GM04504 (cell line): ENCODE measurements at regions not wholly inside any gene's neighbourhood (a gene's known extent, or its start where the extent isn't known, plus 50 kb on each side); places are given as distances from the start of the nearest gene placed in this dataset.
"Not testable (repeated sequence)": the region's sequence is repeated elsewhere in the genome, so short reads cannot be mapped to it uniquely, and the experiment has no call there.

Experiments
- DNase-seq: peaks from one replicate; pipeline ENCODE4 v3.0.0-alpha.2; 2012; ENCODE audit warnings: low read depth

DNA sequence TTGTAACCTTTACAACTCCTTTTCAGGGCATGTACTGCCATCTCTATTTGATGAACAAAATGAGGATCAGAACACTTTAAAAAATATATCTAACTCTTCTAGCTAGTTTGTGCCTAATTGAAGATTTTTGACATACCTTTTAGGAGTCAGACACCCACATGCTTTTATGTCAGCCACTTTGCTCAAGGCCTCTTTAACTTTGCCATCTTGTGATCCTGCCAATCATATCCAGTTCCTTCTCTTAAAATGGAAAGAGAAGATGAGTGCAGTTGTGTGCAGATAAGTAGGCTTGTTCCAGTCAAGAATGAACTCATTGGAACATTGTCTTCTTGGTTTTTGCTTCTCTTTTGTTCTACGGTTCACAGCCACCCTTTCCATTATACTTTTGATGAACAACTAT is 425.6 kb upstream of the TNC start:
- DNase-seq, result no peak

DNA sequence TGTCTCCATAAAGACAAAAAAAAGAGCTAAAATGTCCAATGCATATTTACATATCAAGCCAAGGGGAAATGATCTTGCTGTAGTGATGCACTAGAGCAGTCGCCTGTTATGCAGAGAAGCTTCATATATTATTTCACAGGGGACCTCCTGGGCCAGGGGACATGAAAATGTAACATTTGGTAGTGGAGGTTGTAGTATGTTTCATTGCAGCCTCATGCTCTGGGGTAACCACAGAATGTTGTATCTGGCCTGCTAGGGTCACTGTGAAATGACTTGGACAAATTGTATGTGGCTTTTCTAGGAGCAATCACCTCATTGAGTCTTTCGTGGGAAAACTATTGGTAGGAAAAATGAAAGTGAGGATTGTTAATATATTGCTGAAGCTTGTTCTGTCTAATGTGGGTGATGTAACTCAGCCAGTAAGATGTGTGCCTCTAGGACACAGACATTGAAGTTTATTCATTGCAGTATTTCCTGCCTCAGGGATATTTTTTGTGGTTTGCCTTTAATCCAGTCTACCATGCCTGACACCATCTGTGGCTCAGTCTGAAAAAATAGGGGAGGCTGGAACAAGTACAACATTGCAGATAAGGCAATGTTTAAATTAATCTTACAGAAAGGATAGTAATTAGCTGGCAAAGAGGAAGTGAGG is 430.8 kb upstream of the TNC start:
- peak; percentile 39 for DNase-seq

- peak; percentile 53 for DNase-seq
Measured at GRCh38 chr9:115551396-115551795, 433.4 kb upstream of the TNC start.

- no peak for DNase-seq
Measured at GRCh38 chr9:115553060-115553773, 435.3 kb upstream of the TNC start.

- DNase-seq, result no peak
Measured at GRCh38 chr9:115556432-115556831, 438.5 kb upstream of the TNC start.

DNA sequence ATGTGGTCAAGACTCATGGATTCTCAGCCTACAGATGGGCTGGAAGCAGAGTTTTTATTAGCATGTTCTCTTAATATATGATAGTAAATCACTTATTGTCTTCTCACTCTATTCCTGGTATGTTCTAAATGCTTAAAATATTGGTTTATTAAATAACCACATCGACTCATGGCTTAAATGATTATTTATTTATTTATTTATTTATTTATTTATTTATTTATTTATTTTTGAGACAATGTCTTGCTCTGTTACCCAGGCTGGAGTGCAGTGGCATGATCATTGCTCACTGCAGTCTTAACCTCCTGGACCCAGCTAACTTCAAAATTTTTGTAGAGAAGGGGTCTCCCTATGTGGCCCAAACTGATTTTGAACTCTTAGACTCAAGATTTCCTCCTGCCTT is 457.2 kb upstream of the TNC start:
- DNase-seq, result no peak

DNA sequence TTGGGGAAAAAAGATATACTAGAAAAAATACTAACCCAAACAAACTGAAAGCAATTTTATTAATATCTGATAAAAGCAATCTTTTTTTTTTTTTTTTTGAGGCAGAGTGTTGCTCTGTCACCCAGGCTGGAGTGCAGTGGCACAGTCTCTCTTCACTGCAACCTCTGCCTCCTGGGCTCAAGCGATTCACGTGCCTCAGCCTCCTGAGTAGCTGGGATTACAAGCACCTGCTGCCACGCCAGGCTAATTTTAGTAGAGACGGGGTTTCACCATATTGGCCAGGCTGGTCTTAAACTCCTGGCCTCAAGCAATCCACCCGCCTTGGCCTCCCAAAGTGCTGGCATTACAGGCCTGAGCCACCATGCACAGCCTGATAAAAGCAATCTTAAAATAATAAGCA is 467.5 kb upstream of the TNC start:
- not testable (repeated sequence) for DNase-seq

DNA sequence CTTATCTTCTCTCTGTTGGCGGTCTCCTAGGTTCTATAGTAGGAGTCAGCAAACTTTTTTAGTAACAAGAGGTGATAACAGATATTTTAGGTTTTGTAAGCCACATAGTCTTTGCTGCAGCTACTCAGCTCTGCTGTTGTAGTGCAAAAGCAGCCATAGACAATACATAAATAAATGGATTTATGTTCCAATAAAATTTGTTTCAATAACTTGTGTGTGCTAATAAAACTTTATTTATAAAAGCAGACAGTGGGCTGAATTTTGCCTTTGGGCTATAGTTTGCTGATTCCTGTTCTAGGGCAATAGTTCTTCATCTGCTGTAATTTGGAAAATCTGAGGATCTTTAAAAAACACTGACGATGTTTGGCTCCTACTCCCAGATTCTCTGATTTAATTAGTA is 469.4 kb upstream of the TNC start:
- no peak for DNase-seq

DNA sequence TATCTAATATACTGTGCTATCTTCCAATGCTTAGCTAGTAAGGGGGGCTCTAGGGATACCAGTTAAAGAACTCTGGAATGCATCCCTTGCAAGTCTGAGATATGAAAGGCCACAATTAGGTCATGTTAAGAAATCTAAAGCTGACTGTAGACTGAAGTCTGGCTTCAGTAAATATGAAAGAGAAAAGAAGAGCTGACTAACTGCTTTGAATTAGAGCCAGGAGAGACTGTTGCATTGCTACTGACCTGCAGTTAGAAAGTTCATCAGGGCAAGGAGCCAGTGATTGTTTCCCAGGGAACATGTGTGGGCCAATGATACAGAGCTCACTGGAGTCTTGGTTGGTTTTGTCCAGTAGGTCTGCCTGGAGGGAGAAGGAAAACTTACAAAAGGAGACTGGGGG is 472.1 kb upstream of the TNC start:
- peak; percentile 95 for DNase-seq

DNA sequence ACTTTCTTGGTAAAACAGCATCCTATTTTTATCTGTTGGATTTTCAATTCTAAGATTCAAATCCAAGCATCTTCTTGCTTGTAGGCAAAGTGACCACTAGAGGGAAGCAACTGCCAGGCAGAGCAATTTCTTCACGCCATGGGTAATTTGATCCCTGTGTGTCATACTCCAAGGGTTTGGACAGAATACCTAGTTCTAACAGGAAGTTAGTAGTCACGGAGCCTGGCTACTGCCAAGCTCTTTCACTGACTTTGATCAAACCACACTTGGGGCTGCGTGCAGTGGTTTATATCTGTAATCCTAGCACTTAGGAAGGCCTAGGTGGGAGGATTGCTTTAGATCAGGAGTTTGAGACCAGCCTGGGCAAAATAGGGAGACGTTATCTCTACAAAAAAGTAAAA is 473.6 kb upstream of the TNC start:
- DNase-seq, result peak; percentile 98

- no peak for DNase-seq
Measured at GRCh38 chr9:115593587-115594091, 475.7 kb upstream of the TNC start.

DNA sequence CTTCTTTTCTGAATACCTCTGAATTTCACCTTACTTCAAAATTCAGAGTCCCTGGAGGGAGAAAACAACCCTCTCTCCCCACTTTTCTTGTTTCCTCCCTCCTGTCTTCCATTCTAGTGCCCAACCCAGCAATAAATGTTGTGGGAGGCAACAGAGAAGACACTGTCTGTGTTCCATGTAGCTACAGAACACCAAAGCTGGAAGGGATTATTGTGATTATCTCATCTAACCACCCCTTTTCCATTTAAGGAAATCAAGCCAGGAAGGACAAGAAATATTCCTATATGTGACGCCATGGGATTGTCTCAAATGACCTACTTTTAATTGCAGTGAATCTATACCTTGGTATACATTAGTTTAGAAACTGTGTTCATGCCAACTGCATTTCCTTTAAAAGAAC is 476.6 kb upstream of the TNC start:
- no peak for DNase-seq

DNA sequence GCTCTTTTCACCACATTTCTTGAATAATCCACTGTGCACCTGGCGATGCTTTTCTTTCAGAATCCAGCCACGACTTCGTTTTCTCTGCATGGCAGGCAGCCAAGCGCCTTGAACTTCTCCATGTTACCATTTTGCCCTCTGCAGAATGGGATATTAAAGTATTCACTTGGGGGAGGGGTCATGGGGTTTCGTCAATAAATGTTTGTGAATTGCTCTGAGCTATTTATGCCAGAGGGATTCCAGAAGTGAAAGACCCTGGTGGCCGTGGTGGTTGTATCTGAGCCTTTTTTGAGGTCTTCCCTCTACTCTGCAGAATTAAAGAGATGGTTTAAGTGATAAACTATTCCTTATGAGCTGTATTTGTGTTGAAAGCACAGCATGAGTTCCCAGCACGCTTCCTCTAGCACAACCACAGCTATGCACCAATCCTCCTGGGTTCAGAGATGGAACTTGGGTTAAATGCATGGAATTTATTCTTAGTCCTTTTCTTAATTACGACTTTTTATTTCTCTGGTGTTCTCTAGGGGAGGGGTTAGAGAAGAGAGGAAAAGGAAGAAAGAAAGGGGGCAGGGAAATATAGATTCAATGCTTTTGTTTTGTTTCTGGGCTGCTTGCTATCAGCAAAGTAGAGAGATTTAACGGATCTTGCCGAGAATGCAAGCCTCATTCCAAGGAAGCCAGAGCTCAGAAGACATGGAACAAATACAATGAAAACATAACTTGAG is 478.2 kb upstream of the TNC start:
- peak; percentile 92 for DNase-seq

DNA sequence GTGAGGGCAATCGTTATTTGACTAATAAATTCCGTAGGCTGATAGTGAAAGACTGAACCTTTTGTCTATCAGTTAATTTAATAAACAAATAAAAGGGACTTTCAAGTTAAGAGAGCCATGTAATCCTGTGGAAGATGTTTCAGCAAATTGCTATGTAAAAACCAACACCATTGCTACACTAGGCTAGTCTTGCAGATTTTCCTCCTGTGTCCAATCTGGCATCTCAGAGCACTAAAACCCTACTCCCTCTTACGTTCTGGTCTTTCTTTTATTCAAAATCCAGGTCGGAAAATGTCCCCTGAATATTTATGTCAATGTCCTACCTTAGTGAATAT is 478.8 kb upstream of the TNC start:
- DNase-seq, result no peak

DNA sequence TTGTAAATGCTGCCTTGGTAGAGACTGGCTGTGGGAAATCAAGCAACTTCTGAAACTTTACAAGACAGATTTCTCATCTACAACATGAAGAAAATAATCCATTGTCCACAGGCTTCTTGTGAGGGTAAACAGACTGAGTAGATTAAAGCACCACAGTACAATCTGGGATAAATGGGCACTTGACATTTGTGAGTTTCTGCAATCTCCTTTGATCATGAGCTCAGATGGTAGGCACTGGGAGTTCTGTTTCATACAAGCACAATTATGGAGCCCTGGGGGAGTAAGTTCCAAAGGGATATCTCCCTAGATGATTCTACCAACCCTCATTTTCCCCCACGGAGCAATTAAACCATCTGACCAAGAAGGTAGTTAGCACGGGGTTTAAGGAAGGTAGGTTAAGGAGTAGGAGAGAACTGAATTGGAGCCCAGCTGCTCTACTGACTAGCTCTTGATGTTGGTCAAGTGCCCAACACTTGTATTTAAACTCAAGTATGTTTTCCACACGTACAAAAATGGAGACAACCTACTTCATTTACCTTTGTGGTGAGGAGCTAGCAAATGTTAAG is 479.5 kb upstream of the TNC start:
- DNase-seq, result no peak

DNA sequence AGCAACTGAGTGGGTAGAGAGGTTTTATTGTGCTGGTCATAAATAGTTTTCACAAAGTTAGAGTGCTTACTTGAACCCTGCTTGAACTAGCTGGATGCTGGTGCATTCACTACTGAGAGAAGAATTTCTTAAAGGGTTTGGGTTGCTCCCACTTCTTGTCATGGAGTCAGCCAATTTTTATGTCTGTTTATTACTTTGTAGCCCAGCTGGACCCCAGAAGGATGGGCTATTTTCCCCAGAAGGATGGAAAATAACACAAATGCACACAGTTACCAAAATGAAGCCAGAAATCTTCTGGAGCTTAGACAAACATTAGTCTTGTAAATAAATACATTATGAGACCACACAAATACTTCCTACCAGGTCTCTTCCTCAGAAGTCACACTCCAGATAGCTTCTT is 480.8 kb upstream of the TNC start:
- DNase-seq, result no peak

GRCh38 chr9:115599898-115600297 is 481.9 kb upstream of the TNC start:
- no peak for DNase-seq

- no peak for DNase-seq
Measured at GRCh38 chr9:115601434-115601833, 483.5 kb upstream of the TNC start.

GRCh38 chr9:115604831-115605483 is 487.0 kb upstream of the TNC start:
- peak; percentile 94 for DNase-seq

- no peak for DNase-seq
Measured at GRCh38 chr9:115606838-115607237, 488.9 kb upstream of the TNC start.

GRCh38 chr9:115614326-115614999 is 496.5 kb upstream of the TNC start:
- DNase-seq, result no peak

DNA sequence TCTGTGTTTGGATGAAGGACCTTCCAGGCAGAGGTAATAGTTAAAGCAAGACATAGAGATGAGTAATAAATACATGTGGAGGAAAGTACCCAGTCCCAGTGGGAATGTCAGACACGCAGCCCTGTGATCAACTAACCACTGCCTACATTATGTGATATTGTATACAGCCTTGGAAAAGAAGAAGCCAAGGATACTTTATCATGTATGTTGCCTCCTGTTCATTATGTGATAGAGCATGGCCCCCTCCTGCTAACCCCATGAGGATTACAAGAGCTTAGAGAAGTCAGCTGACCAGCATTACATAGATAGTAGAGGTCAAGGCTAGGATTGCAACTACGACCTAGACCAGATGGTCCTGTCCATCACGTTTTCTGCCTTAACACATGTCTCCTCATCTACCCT is 497.0 kb upstream of the TNC start:
- DNase-seq, result no peak
